HG03039 (cell line): ENCODE measurements at regions not wholly inside any gene's neighbourhood (a gene's known extent, or its start where the extent isn't known, plus 50 kb on each side); places are given as distances from the start of the nearest gene placed in this dataset.
"Not testable (repeated sequence)": the region's sequence is repeated elsewhere in the genome, so short reads cannot be mapped to it uniquely, and the experiment has no call there.

Source experiments
- ATAC-seq: cut with Tn5 transposase; IDR thresholded peaks from one replicate; pipeline ENCODE4 v1.9.1; 2021; ENCODE audit warnings: mild to moderate bottlenecking, moderate library complexity; ENCODE audit not compliant: unreplicated experiment

- no peak for ATAC-seq
Observed at GRCh38 chr6:105884426-105884825, 201.7 kb upstream of the PRDM1 start.

GRCh38 chr6:105884011-105884410 lies 202.1 kb upstream of the PRDM1 start:
- no peak for ATAC-seq

- no peak for ATAC-seq
Observed at GRCh38 chr6:105882828-105883227, 203.3 kb upstream of the PRDM1 start.

- ATAC-seq: no peak
Observed at GRCh38 chr6:105882121-105882803, 203.9 kb upstream of the PRDM1 start.

GRCh38 chr6:105881608-105882007 lies 204.5 kb upstream of the PRDM1 start:
- no peak for ATAC-seq

- no peak for ATAC-seq
Observed at GRCh38 chr6:105880030-105880492, 206.1 kb upstream of the PRDM1 start.

GRCh38 chr6:105879146-105879545 lies 207.0 kb upstream of the PRDM1 start:
- no peak for ATAC-seq

- no peak for ATAC-seq
Observed at GRCh38 chr6:105875974-105876640, 210.0 kb upstream of the PRDM1 start.

- no peak for ATAC-seq
Observed at GRCh38 chr6:105874835-105875626, 211.1 kb upstream of the PRDM1 start.

- ATAC-seq: no peak
Observed at GRCh38 chr6:105873799-105874198, 212.3 kb upstream of the PRDM1 start.

- ATAC-seq: no peak
Observed at GRCh38 chr6:105873211-105873704, 212.9 kb upstream of the PRDM1 start.

GRCh38 chr6:105872249-105872648 lies 213.9 kb upstream of the PRDM1 start:
- ATAC-seq: no peak

GRCh38 chr6:105871542-105871941 lies 214.6 kb upstream of the PRDM1 start:
- no peak for ATAC-seq

- no peak for ATAC-seq
Observed at GRCh38 chr6:105869835-105870440, 216.2 kb upstream of the PRDM1 start.

GRCh38 chr6:105868823-105869460 lies 217.2 kb upstream of the PRDM1 start:
- no peak for ATAC-seq

GRCh38 chr6:105867821-105868220 lies 218.3 kb upstream of the PRDM1 start:
- no peak for ATAC-seq

- ATAC-seq: no peak
Observed at GRCh38 chr6:105867277-105867676, 218.9 kb upstream of the PRDM1 start.

GRCh38 chr6:105862936-105863607 lies 223.1 kb upstream of the PRDM1 start:
- no peak for ATAC-seq

GRCh38 chr6:105860927-105861326 lies 225.2 kb upstream of the PRDM1 start:
- ATAC-seq: not testable (repeated sequence)

- ATAC-seq: no peak
Observed at GRCh38 chr6:105859457-105859856, 226.7 kb upstream of the PRDM1 start.
